Colonic mucosa (tissue), 4 donors: ENCODE measurements at regions not wholly inside any gene's neighbourhood (a gene's known extent, or its start where the extent isn't known, plus 50 kb on each side); places are given as distances from the start of the nearest gene placed in this dataset.

Source experiments
- DNase-seq: peaks from one replicate; pipeline ENCODE4 v3.0.0-alpha.2; 2020
- H3K27ac ChIP-seq: fragments of 200-600 bp; one replicate; pipeline ENCODE4 v1.8.0; 2021
- H3K27me3 ChIP-seq: fragments of 200-600 bp; one replicate; pipeline ENCODE4 v1.8.0; 2021
- H3K36me3 ChIP-seq: fragments of 200-600 bp; one replicate; pipeline ENCODE4 v1.8.0; 2021
- H3K4me1 ChIP-seq: fragments of 200-600 bp; one replicate; pipeline ENCODE4 v1.8.0; 2021; ENCODE audit warnings: mild to moderate bottlenecking
- H3K4me3 ChIP-seq: fragments of 200-600 bp; one replicate; pipeline ENCODE4 v1.8.0; 2021
- H3K9ac ChIP-seq, 2 donors: one replicate each; pipeline ENCODE4 v1.7.0; 2013; ENCODE audit warnings: control low read depth in 2 of 2, low read depth in 2 of 2, low read length in 2 of 2
- H3K9me3 ChIP-seq: fragments of 200-600 bp; one replicate; pipeline ENCODE4 v1.8.0; 2021
- CTCF ChIP-seq: fragments of 200-600 bp; IDR thresholded peaks from one replicate; pipeline ENCODE4 v1.8.0; 2022; ENCODE audit warnings: antibody characterized with exemption, mild to moderate bottlenecking
- intact Hi-C: fragments of 100-400 bp; cut with DNase I; formaldehyde crosslinking; loops from one replicate; pipeline ENCODE4 v1.14.1; 2022
- donor health status: healthy.
- donor health status: DM: no; HTN: no; CAD: no.
- donor health status: DM: no; HTN: no; CAD: no.

DNA sequence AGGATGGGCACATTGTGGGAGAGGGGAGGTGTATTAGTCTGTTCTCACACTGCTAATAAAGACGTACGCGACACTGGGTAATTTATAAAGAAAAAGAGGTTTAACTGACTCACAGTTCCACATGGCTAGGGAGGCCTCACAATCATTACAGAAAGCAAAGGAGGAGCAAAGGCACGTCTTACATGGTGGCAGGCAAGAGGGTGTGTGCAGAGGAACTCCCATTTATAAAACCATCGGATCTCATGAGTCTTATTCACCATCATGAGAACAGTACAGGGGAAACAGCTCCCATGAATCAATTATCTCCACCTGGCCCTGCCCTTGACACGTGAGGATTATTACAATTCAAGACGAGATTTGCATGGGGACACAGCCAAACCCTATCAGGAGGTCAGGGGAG lies 266.7 kb downstream of the HAUS1 start:
- Histone ChIP-seq H3K9me3 (no peaks in the 10 kb centered on the region), H3K9ac (no peak overlapping the region), H3K36me3 (no peaks in the 10 kb centered on the region), H3K4me1 (no peaks in the 10 kb centered on the region), H3K27me3 (no peaks in the 10 kb centered on the region), H3K4me3 (no peak overlapping the region), H3K27ac (no peak overlapping the region)
- no peak for TF ChIP-seq CTCF
- intact Hi-C loops, result no loop called here
- no peak for DNase-seq

DNA sequence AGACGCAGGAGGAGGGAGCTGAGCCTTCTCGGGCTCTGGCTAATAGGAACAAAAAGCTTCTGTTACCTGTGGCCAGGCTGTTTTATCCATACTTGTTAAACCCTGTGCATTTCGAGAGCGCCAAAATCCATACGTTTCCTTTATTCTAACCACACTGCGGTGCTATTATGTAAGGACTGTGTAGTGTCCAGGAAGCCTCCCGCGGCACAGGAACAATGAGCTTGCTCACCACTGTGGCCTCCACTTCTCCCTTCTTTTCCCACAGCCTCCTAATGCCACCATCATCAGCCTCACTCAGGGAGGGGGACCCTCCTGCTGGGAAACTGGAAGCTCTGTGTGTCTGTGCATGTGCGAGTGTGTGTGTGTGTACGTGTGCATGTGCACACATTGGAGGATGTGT lies 268.5 kb downstream of the HAUS1 start:
- H3K4me3 ChIP-seq, result no peak overlapping the region
- no peak overlapping the region for H3K27ac ChIP-seq
- H3K9me3 ChIP-seq, result no peaks in the 10 kb centered on the region
- no peak overlapping the region for H3K9ac ChIP-seq
- intact Hi-C loops, result no loop called here
- H3K36me3 ChIP-seq, result no peaks in the 10 kb centered on the region
- no peaks in the 10 kb centered on the region for H3K27me3 ChIP-seq
- H3K4me1 ChIP-seq, result no peaks in the 10 kb centered on the region
- TF ChIP-seq CTCF, result no peak
- DNase-seq, result no peak

DNA sequence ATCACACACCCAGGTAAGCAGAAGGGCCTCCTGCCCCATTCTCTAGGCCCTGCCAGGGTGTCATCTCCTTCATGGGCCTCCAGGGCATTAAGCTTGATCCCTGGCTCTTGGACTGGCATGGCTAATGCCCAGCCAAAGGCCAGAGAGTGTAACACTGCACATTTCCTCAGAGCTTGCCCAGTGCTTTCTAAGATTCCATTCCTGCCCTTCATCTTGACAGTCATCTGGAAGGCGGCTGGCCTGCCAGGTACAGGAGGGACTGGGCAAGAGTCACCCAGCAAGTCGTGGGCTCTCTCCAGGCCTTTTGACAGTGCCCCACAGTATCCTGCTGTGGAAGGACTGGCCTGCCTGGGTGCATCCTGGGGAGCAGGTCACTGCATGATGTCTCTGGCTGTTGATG lies 268.9 kb downstream of the HAUS1 start:
- intact Hi-C loops, result no loop called here
- H3K4me3 ChIP-seq, result no peak overlapping the region
- H3K9ac ChIP-seq, result no peak overlapping the region
- no peak for TF ChIP-seq CTCF
- no peak overlapping the region for H3K27ac ChIP-seq
- H3K9me3 ChIP-seq, result no peaks in the 10 kb centered on the region
- H3K27me3 ChIP-seq, result no peaks in the 10 kb centered on the region
- DNase-seq, result no peak
- H3K36me3 ChIP-seq, result no peaks in the 10 kb centered on the region
- no peaks in the 10 kb centered on the region for H3K4me1 ChIP-seq

DNA sequence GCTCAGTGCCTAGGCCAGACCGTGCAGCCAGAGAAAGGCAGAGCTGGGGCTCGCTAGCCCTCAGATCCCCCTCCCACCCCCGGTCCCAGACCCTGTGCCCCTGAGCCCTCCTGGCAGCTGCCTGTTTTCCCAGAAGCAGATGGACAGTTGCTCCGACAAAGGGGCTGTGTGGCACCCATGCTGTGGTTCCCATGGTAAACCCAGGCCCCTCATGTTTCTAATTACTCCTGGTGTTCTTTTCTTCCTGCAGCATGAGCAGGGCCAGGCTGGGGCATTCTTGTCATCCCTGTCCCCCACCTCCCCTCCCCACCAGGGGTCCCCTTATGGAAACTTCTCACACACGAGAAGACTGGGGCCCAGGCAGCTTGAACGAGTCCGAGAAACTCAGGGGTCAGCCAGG lies 269.6 kb downstream of the HAUS1 start:
- H3K4me1 ChIP-seq, result no peaks in the 10 kb centered on the region
- H3K4me3 ChIP-seq, result no peak overlapping the region
- H3K27me3 ChIP-seq, result no peaks in the 10 kb centered on the region
- no peak overlapping the region for H3K9ac ChIP-seq
- TF ChIP-seq CTCF, result no peak
- H3K27ac ChIP-seq, result no peak overlapping the region
- H3K9me3 ChIP-seq, result no peaks in the 10 kb centered on the region
- DNase-seq, result no peak
- intact Hi-C loops, result no loop called here
- no peaks in the 10 kb centered on the region for H3K36me3 ChIP-seq

DNA sequence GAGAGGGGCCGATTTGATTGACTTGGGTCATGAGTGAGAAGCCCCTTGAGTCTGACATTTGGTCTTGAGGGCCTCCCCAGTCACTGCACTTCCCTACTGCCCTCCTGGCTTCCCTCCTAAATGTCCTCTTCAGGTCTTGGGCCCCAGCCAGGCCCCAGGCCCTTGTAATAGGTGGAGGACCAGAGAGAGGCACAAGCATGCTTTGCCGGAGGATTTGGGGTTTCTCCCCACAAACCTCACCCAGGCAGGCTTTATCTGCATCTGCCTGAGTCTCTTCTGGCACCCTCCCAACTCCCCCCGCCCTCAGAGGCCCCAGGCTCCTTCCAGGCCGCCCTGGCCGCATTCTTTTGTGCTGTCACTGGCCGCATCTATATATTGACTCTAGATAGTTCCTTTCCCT lies 270.7 kb downstream of the HAUS1 start:
- H3K9ac ChIP-seq, result no peak overlapping the region
- H3K4me3 ChIP-seq, result no peak overlapping the region
- H3K27ac ChIP-seq, result no peak overlapping the region
- no peak for TF ChIP-seq CTCF
- no peak for DNase-seq
- H3K9me3 ChIP-seq, result no peaks in the 10 kb centered on the region
- no peaks in the 10 kb centered on the region for H3K27me3 ChIP-seq
- H3K36me3 ChIP-seq, result no peaks in the 10 kb centered on the region
- intact Hi-C loops, result no loop called here
- H3K4me1 ChIP-seq, result no peaks in the 10 kb centered on the region

GRCh38 chr18:46377557-46377956 lies 273.4 kb downstream of the HAUS1 start:
- no peak for DNase-seq
- no peak for TF ChIP-seq CTCF
- intact Hi-C loops, result no loop called here

More at GRCh38 chr18:46377557-46377956, 273.4 kb downstream of the HAUS1 start:
- Histone ChIP-seq H3K4me3 (no peak overlapping the region), H3K9ac (no peak overlapping the region), H3K9me3 (no peaks in the 10 kb centered on the region), H3K36me3 (no peaks in the 10 kb centered on the region), H3K27me3 (no peaks in the 10 kb centered on the region), H3K27ac (no peak overlapping the region), H3K4me1 (no peaks in the 10 kb centered on the region)
